Tibial artery (tissue), 4 donors: ENCODE measurements at regions not wholly inside any gene's neighbourhood (a gene's known extent, or its start where the extent isn't known, plus 50 kb on each side); places are given as distances from the start of the nearest gene placed in this dataset.

Experiments
- DNase-seq, 2 donors: peaks; one replicate each; pipeline ENCODE4 v3.0.0-alpha.2; 2019
- H3K27ac ChIP-seq, 2 donors: fragments of 200-600 bp; sonication (generic) in 1 of 2; 1 replicate in 1 of 2; 2 replicates in 1 of 2; pipeline ENCODE4 v1.5.1; 2018 to 2019; ENCODE audit warnings: mild to moderate bottlenecking in 1 of 2
- H3K27me3 ChIP-seq, 2 donors: fragments of 200-600 bp; sonication (generic) in 1 of 2; one replicate each; pipeline versions ENCODE4 v1.5.1 to v1.6.0; 2016 to 2019
- H3K36me3 ChIP-seq, 3 donors: fragments of 200-600 bp; sonication (generic) in 2 of 3; one replicate each; pipeline ENCODE4 v1.5.1; 2016 to 2019; ENCODE audit warnings: mild to moderate bottlenecking in 2 of 3
- H3K4me1 ChIP-seq, 4 donors: fragments of 200-600 bp; sonication (generic) in 2 of 4; 1 replicate in 3 of 4; 2 replicates in 1 of 4; pipeline ENCODE4 v1.5.1; 2016 to 2019
- H3K4me3 ChIP-seq, 2 donors: fragments of 200-600 bp; sonication (generic) in 1 of 2; 1 replicate in 1 of 2; 2 replicates in 1 of 2; pipeline ENCODE4 v1.5.1; 2018 to 2019; ENCODE audit warnings: mild to moderate bottlenecking in 2 of 2
- H3K9me3 ChIP-seq, 3 donors: fragments of 200-600 bp; sonication (generic) in 1 of 3; one replicate each; pipeline ENCODE4 v1.5.1; 2016 to 2019
- CTCF ChIP-seq, 2 experiments: fragments of 200-600 bp in 1 of 2; fragments of 450-650 bp in 1 of 2; IDR thresholded peaks; one replicate each; pipeline ENCODE4 v1.5.1; 2017 to 2019; ENCODE audit warnings: antibody characterized with exemption in 2 of 2, mild to moderate bottlenecking in 1 of 2, moderate library complexity in 1 of 2
- intact Hi-C: fragments of 100-400 bp; cut with DNase I; formaldehyde crosslinking; loops from one replicate; pipeline ENCODE4 v1.15.0; 2023; ENCODE audit warnings: low total_unique reads

DNA sequence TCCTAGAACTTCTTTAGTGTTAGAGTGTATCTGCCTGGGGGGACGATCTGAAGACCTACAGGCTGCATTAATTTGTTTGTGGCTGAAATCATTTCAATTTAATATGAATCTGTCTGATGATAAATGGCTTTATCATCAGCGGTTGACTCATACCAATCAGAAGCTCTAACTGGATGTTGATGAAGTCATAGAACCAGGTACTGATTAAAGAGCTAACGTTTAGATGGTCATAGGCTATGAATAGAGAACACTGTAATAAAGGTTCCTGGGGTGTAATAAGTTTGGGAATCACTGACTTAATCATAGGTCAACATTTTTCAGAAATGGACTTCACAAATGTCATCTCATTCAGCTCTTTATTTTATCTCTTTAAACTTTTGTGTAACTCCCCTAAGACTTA is 329.9 kb downstream of the MSX2 start:
- H3K27ac ChIP-seq, result no peak overlapping the region
- no peaks in the 10 kb centered on the region for H3K36me3 ChIP-seq
- no peak overlapping the region for H3K4me3 ChIP-seq
- no peaks in the 10 kb centered on the region for H3K9me3 ChIP-seq
- no peaks in the 10 kb centered on the region for H3K4me1 ChIP-seq
- no peak for TF ChIP-seq CTCF (IDR thresholded peaks at IDR 0.05)
- intact Hi-C loops, result no loop called here
- no peaks in the 10 kb centered on the region for H3K27me3 ChIP-seq
- no peak for DNase-seq

GRCh38 chr5:175052351-175052750 is 328.0 kb downstream of the MSX2 start:
- no peak for TF ChIP-seq CTCF (IDR thresholded peaks at IDR 0.05)
- Histone ChIP-seq H3K4me3 (no peak overlapping the region), H3K27me3 (no peaks in the 10 kb centered on the region), H3K9me3 (no peaks in the 10 kb centered on the region), H3K4me1 (no peaks in the 10 kb centered on the region), H3K36me3 (no peaks in the 10 kb centered on the region), H3K27ac (no peak overlapping the region)
- no peak for DNase-seq
- intact Hi-C loops, result no loop called here

DNA sequence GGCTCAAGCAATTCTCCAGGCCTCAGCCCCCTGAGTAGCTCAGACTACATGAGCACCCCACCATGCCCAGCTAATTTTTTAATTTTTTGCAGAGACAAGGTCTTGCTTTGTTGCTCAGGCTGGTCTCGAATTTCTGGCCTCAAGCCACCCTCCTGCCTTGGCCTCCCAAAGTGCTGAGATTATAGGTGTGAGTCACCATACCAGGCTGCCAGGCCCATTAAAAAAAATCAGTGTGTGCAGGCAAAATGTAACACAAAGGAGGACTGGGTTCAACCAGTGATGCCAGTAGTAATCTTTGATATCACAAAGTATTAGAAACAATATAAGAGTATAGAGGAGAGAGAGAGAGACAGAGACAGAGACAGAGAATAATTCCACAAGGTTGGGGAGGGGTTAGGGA is 322.7 kb downstream of the MSX2 start:
- no peaks in the 10 kb centered on the region for H3K36me3 ChIP-seq
- no peaks in the 10 kb centered on the region for H3K9me3 ChIP-seq
- no peak for TF ChIP-seq CTCF (IDR thresholded peaks at IDR 0.05)
- H3K27ac ChIP-seq, result no peak overlapping the region
- intact Hi-C loops, result no loop called here
- H3K27me3 ChIP-seq, result no peaks in the 10 kb centered on the region
- no peak for DNase-seq
- H3K4me3 ChIP-seq, result no peak overlapping the region
- H3K4me1 ChIP-seq, result no peaks in the 10 kb centered on the region

- no peaks in the 10 kb centered on the region for H3K9me3 ChIP-seq
- no peaks in the 10 kb centered on the region for H3K36me3 ChIP-seq
- DNase-seq, result no peak
- no peak overlapping the region for H3K27ac ChIP-seq
- TF ChIP-seq CTCF (IDR thresholded peaks at IDR 0.05), result no peak
- H3K27me3 ChIP-seq, result no peaks in the 10 kb centered on the region
- intact Hi-C loops, result no loop called here
- no peaks in the 10 kb centered on the region for H3K4me1 ChIP-seq
- H3K4me3 ChIP-seq, result no peak overlapping the region
Observed at GRCh38 chr5:175045820-175046219, 321.4 kb downstream of the MSX2 start.

DNA sequence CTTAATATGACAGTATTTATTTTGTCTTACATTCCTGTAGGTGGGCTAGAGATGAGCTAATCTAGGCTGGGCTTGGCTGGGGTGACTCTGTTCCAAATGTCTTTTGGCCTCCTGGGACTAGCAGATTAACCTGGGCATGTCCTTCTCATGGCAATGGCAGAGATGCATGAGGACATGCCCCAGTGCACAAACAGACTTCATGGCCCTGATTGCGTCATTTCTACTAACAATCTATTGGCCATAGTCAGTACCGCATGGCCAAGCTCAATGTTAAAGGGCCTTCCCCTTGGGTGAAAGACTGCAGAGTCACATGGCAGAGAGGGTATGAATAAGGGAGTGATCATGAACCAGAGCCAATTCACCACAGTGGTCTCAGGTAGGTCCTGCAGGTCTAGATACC is 313.4 kb downstream of the MSX2 start:
- intact Hi-C loops, result no loop called here
- H3K9me3 ChIP-seq, result no peaks in the 10 kb centered on the region
- H3K27me3 ChIP-seq, result no peaks in the 10 kb centered on the region
- DNase-seq, result no peak
- H3K36me3 ChIP-seq, result no peaks in the 10 kb centered on the region
- peaks cover 0 to 3% (median 0%) of the 10 kb centered on the region in 4 donors for H3K4me1 ChIP-seq
- no peak overlapping the region for H3K27ac ChIP-seq
- no peak overlapping the region for H3K4me3 ChIP-seq
- TF ChIP-seq CTCF (IDR thresholded peaks at IDR 0.05), result no peak

- Histone ChIP-seq H3K4me1 (peaks cover 0 to 17% (median 2%) of the 10 kb centered on the region in 4 donors), H3K27ac (no peak overlapping the region), H3K27me3 (no peaks in the 10 kb centered on the region), H3K4me3 (no peak overlapping the region), H3K9me3 (no peaks in the 10 kb centered on the region), H3K36me3 (no peaks in the 10 kb centered on the region)
- DNase-seq, result no peak
- no peak for TF ChIP-seq CTCF (IDR thresholded peaks at IDR 0.05)
- intact Hi-C loops, result no loop called here
Observed at GRCh38 chr5:175035882-175036533, 311.6 kb downstream of the MSX2 start.
